Activated naive CD8-positive, alpha-beta T cell treated with anti-CD3 and anti-CD28 coated beads, Interleukin-2, amount 50 U/mL, for 24 hours (primary cell): ENCODE measurements at regions not wholly inside any gene's neighbourhood (a gene's known extent, or its start where the extent isn't known, plus 50 kb on each side); places are given as distances from the start of the nearest gene placed in this dataset.

Experiments
- ATAC-seq: fragments of 150-1000 bp; cut with Tn5 transposase; one replicate; pipeline ENCODE4 v1.10.0; 2021
- DNase-seq: peaks from one replicate; pipeline ENCODE4 v3.0.0; 2021
- H3K27ac Mint-ChIP-seq: one replicate; pipeline ENCODE4 v1.8.0; 2021; ENCODE audit warnings: mild to moderate bottlenecking, mixed read lengths
- H3K27me3 Mint-ChIP-seq: one replicate; pipeline ENCODE4 v1.8.0; 2021; ENCODE audit warnings: mixed read lengths
- H3K36me3 Mint-ChIP-seq: one replicate; pipeline ENCODE4 v1.8.0; 2021; ENCODE audit warnings: low read depth, mixed read lengths
- H3K4me1 Mint-ChIP-seq: one replicate; pipeline ENCODE4 v1.8.0; 2021; ENCODE audit warnings: mixed read lengths
- H3K4me3 Mint-ChIP-seq: one replicate; pipeline ENCODE4 v1.8.0; 2021; ENCODE audit warnings: mild to moderate bottlenecking, moderate library complexity, mixed read lengths
- H3K9me3 Mint-ChIP-seq: one replicate; pipeline ENCODE4 v1.8.0; 2021; ENCODE audit warnings: mixed read lengths

DNA sequence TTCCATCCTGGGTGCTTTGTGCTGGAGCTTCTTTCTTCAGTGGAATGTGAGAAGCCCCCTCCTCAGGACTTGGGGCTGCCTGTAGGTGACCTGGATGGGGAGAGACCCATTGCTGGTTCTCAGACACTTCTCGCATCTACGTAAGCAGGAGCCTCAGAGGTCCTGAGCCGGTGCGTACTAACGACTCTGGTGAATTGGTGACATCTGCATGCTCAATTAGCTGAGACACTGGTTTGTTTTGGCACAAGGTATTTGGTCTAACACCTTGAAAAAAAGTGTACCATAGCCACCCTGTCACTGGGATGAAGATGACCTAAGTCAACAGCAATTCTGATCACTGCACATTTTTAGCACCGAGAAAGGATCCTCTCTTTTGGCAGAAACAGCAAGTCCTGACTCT is 57.7 kb downstream of the LRRC30 start:
- H3K4me3 Mint-ChIP-seq, result no peak overlapping the region
- DNase-seq, result no peak
- H3K36me3 Mint-ChIP-seq, result no peaks in the 10 kb centered on the region
- ATAC-seq, result no peak
- no peaks in the 10 kb centered on the region for H3K27me3 Mint-ChIP-seq
- peaks cover 7% of the 10 kb centered on the region for H3K9me3 Mint-ChIP-seq
- H3K4me1 Mint-ChIP-seq, result no peaks in the 10 kb centered on the region
- H3K27ac Mint-ChIP-seq, result no peak overlapping the region

DNA sequence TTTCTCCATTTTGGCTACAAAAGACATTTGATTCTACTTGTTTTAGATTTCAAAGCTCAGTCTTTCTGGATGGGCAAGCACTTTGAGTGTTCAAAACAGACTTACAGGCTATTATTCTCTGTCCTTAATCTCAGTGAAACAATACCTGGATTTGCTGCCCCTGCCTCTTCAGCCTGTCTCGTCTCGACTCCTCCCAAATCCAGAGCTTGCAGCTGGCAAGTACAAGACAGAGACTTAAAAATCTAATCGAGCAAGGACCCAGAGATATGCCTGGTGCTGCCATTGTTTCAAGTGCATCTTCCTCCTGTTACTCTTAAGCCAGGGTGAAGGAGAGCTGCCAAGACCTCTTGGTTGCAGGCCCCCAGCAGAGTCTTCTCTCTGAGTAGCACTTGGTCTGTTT is 59.2 kb downstream of the LRRC30 start:
- peaks cover 17% of the 10 kb centered on the region for H3K9me3 Mint-ChIP-seq
- no peak overlapping the region for H3K4me3 Mint-ChIP-seq
- no peak for ATAC-seq
- no peak overlapping the region for H3K27ac Mint-ChIP-seq
- H3K4me1 Mint-ChIP-seq, result no peaks in the 10 kb centered on the region
- no peak for DNase-seq
- H3K27me3 Mint-ChIP-seq, result no peaks in the 10 kb centered on the region
- no peaks in the 10 kb centered on the region for H3K36me3 Mint-ChIP-seq

DNA sequence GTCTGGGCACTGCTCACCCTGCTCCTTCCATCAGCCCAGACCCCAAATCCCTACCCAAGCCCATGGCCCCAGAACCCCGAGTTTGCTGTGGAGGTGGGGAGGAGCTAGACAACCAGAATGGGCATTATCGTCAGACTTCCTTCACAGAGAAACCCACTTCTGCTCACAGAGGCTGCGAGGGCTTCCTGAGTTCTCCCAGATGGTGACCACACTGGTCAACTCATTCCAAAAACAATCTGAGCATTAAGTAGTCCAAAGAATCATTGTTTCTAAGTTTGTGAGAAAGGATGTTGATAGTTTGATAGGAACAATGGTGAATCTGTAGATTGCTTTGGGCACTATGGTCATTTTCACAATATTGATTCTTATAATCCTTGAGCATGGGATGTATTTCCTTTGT is 60.2 kb downstream of the LRRC30 start:
- ATAC-seq (no peak), DNase-seq (no peak)
- no peak overlapping the region for H3K27ac Mint-ChIP-seq

DNA sequence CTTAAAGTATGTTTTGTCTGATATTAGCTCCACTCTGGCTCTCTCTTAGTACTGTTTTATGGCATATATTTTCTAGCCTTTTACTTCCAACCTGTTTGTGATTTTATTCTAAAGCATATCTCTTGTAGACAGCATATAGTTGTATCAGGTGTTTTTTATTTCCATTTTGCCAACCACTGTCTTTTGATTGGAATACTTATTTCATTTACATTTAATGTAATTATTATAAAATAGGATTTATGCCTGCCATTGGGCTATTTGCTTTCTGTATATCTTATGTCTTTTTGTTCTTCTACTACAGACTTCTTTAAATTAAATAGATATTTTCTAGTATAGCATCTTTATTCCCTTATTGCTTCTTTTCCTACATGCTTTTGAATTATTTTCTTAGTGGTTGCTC is 67.3 kb downstream of the LRRC30 start:
- DNase-seq (no peak), ATAC-seq (no peak)
- H3K27me3 Mint-ChIP-seq, result no peaks in the 10 kb centered on the region
- H3K27ac Mint-ChIP-seq, result no peak overlapping the region
- H3K36me3 Mint-ChIP-seq, result peaks cover 3% of the 10 kb centered on the region
- H3K4me3 Mint-ChIP-seq, result no peak overlapping the region
- H3K4me1 Mint-ChIP-seq, result no peaks in the 10 kb centered on the region
- H3K9me3 Mint-ChIP-seq, result peaks cover 54% of the 10 kb centered on the region

More for the DNA sequence above, 60.2 kb downstream of the LRRC30 start:
- peaks cover 26% of the 10 kb centered on the region for H3K9me3 Mint-ChIP-seq
- no peaks in the 10 kb centered on the region for H3K4me1 Mint-ChIP-seq
- H3K36me3 Mint-ChIP-seq, result no peaks in the 10 kb centered on the region
- no peak overlapping the region for H3K4me3 Mint-ChIP-seq
- H3K27me3 Mint-ChIP-seq, result no peaks in the 10 kb centered on the region

DNA sequence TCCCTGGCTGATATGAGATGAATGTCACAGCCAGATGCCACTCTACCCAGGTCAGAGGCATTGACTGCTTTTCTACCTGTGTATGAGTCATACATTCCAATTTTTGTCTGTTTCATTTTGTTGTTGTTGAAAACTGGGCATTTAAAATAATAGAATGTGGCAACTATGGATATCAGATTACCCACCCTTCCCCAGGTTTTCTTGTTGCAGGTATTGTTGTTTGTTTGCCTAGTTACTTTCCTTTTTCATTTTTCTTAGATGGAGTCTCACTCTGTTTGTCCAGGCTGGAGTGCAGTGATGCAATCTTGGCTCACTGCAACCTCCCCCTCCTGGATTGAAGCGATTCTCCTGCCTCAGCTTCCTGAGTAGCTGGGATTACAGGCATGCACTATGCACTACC is 70.2 kb downstream of the LRRC30 start:
- no peak for DNase-seq
- H3K4me1 Mint-ChIP-seq, result no peaks in the 10 kb centered on the region
- no peak for ATAC-seq
- no peak overlapping the region for H3K4me3 Mint-ChIP-seq
- H3K27me3 Mint-ChIP-seq, result no peaks in the 10 kb centered on the region
- H3K27ac Mint-ChIP-seq, result no peak overlapping the region
- H3K9me3 Mint-ChIP-seq, result peaks cover 39% of the 10 kb centered on the region
- H3K36me3 Mint-ChIP-seq, result peaks cover 3% of the 10 kb centered on the region

DNA sequence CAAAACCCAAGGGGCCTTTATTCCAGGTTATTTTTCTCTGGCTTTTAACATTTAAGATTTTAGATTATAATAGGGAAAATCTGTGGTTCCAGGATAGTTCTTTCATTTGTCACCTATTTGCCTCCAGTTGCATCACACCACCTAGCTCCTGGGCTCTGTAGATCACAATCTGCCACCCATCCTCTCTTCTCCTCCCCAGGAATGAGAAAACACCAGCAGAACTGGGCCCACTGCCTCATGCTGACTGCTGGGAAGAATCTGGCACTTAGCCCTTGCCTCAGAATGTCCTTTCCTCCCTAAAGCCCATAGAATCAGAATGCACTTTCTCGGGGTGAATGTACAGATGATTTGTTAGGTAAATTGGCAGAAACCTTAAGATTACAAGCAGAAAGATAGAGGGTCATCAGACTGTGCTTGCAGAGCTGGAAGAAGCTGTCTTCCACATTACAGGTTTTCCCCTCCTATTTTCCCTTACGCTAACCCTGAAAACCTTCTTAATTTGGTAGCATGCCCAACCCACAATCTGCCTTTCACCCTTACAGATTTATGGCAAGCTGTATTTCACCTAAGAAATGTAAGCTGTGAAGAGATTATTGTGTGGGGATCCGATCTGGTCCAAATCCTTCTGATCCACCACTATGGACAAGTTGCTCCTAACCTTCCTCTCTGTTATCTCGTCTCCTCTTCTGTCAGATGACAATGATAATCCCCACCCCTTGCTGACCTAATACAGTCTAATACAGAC is 72.6 kb downstream of the LRRC30 start:
- DNase-seq, result no peak
- no peak for ATAC-seq
- H3K4me3 Mint-ChIP-seq, result no peak overlapping the region
- H3K9me3 Mint-ChIP-seq, result peaks cover 20% of the 10 kb centered on the region
- no peak overlapping the region for H3K27ac Mint-ChIP-seq
- H3K27me3 Mint-ChIP-seq, result no peaks in the 10 kb centered on the region
- no peaks in the 10 kb centered on the region for H3K36me3 Mint-ChIP-seq
- H3K4me1 Mint-ChIP-seq, result no peaks in the 10 kb centered on the region

DNA sequence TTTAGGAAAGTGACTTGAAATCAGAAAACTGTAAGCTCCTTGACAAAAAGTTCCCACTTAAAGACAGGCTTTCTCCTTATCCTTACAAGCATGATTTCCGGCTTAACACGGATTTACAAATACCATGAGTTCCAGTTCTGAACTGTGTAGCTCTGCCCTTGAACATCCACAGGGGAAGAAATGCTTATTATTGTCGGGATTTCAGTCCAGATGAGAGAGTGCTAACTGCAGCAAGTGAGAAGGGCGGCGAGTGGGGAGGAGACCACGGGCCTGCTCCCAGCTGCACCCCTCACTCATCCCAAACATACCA is 73.1 kb downstream of the LRRC30 start:
- DNase-seq, result no peak
- no peak overlapping the region for H3K4me3 Mint-ChIP-seq
- H3K4me1 Mint-ChIP-seq, result no peaks in the 10 kb centered on the region

DNA sequence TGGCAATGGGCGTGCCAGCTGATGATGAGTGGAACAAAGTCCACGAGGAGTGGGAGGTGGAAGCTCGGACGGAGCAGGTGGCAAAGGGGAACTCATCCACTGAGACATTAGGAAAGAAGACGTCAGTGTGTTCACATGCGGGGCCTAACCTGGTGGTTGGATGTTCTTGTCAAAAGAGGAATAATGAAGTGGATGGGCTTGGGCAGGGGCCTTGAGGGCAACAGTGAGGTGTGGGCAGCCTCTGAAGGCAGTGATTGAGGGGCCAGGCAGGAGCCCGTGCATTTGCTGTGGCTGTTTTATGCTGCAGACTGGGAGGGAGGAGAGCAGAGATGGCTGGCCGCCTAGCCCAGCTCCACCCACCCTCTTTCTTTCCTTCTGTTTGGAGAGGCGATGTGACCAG is 74.5 kb downstream of the LRRC30 start:
- Mint-ChIP-seq H3K4me1 (no peaks in the 10 kb centered on the region), H3K4me3 (no peak overlapping the region), H3K36me3 (no peaks in the 10 kb centered on the region), H3K9me3 (peaks cover 10% of the 10 kb centered on the region), H3K27me3 (no peaks in the 10 kb centered on the region), H3K27ac (no peak overlapping the region)
- DNase-seq, result no peak
- no peak for ATAC-seq

More for the DNA sequence above, 73.1 kb downstream of the LRRC30 start:
- Mint-ChIP-seq H3K27ac (no peak overlapping the region), H3K27me3 (no peaks in the 10 kb centered on the region), H3K36me3 (no peaks in the 10 kb centered on the region), H3K9me3 (peaks cover 20% of the 10 kb centered on the region)
- ATAC-seq, result no peak

DNA sequence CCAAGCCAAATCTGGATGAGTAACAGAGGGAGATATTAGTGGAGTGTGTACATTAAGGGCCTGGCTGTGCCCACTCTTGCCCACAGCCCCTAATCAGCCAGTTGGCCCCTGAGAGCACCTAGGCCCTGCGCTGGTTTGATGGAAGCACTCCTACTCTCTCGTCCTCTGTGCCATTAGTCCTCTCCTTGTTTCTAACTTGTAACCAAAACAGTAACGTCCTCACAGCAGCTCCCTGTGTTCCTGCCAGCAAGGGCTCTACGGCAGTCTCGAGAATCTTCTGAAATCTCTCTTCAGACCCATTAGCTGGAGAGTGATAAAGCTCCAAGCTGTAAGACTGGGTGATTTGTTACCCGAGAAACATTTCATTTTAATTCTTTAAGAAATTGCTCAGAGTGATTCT is 76.1 kb downstream of the LRRC30 start:
- Mint-ChIP-seq H3K36me3 (no peaks in the 10 kb centered on the region), H3K27me3 (no peaks in the 10 kb centered on the region), H3K27ac (no peak overlapping the region), H3K4me1 (no peaks in the 10 kb centered on the region), H3K9me3 (peaks cover 17% of the 10 kb centered on the region), H3K4me3 (no peak overlapping the region)
- DNase-seq, result no peak
- ATAC-seq, result no peak

DNA sequence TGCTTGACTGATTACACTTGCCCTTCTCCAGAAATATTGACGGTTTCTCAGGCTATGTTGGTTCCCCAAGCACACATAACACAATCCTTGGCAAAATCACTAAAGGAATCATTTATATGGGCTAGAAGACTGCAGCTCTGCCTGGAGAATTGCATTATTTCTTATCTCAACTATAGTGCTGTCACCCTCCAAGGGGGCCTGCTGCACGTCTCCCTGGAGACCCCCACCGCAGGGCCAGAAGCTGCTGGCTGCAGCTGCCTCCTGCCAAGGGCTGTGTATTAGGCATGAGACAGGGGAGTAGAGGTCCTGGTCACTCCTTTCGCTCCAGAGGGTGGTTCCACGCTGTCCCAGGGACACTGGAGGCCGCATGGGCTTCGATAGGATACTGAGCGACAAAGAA is 76.6 kb downstream of the LRRC30 start:
- Mint-ChIP-seq H3K4me1 (no peaks in the 10 kb centered on the region), H3K27me3 (no peaks in the 10 kb centered on the region), H3K4me3 (no peak overlapping the region), H3K9me3 (peaks cover 17% of the 10 kb centered on the region), H3K36me3 (no peaks in the 10 kb centered on the region), H3K27ac (no peak overlapping the region)
- DNase-seq (no peak), ATAC-seq (no peak)

DNA sequence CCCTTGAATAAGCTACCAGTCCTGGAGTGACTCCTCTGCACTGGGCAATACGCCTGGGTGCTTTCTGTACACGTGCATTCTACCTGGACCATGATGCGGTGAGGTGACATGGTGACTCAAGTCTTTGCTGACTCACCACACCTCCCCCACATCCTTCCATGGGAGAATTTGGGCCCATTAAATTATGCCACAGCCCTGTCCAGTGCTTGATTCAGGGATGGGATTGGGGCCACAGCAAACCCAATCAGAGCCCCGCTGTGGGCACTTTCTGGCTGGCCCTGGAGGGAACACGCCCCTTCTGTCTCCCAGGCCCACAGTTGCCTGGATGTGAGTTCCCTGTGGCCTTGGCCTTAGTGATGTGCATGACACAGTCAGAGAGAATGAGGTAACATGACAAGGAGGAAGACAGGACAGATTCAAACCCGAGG is 86.9 kb downstream of the LRRC30 start:
- no peaks in the 10 kb centered on the region for H3K36me3 Mint-ChIP-seq
- ATAC-seq, result no peak
- no peak overlapping the region for H3K27ac Mint-ChIP-seq
- H3K9me3 Mint-ChIP-seq, result peaks cover 5% of the 10 kb centered on the region
- H3K27me3 Mint-ChIP-seq, result no peaks in the 10 kb centered on the region
- no peak overlapping the region for H3K4me3 Mint-ChIP-seq
- DNase-seq, result no peak
- no peaks in the 10 kb centered on the region for H3K4me1 Mint-ChIP-seq

DNA sequence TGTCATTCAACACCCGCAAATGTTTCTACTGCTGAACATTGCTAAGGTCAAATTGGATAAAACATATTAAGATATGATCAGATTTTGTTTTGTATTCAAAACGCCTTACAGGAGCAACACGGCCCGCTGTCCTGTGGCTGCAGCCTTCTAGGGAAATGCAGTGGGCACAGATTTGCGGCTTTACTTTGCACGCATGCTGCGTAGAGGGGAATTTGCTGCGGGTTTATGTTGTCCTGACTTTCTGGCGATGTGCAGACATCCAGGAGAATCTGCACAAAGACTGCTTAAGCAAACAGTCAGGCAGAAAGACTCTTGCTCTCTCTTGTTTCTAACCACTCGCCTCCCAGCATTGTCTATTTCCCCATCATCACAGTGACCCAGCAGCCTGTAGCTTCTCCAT is 88.3 kb downstream of the LRRC30 start:
- ATAC-seq (no peak), DNase-seq (no peak)
- Mint-ChIP-seq H3K4me3 (no peak overlapping the region), H3K27ac (no peak overlapping the region), H3K9me3 (no peaks in the 10 kb centered on the region), H3K27me3 (no peaks in the 10 kb centered on the region), H3K36me3 (no peaks in the 10 kb centered on the region), H3K4me1 (no peaks in the 10 kb centered on the region)

DNA sequence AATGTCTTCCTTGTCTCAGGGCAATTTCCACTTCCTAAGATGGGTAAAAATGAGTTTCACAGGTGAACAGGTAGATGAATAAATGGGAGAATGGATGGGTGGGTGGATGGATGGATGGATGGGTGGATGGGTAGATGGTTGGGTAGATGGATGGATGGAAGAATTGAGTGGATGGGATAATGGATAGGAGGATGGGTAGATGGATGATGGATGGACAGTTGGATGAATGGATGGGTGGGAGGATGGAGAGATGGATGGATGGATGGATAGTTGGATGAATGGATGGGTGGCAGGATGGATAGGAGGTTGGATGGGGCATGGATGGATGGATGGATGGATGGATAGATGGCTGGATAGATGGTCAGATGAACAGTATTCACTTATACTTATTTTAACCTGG is 90.9 kb downstream of the LRRC30 start:
- Mint-ChIP-seq H3K27me3 (no peaks in the 10 kb centered on the region), H3K4me3 (no peak overlapping the region), H3K4me1 (no peaks in the 10 kb centered on the region), H3K36me3 (no peaks in the 10 kb centered on the region), H3K9me3 (peaks cover 3% of the 10 kb centered on the region), H3K27ac (no peak overlapping the region)
- ATAC-seq (no peak), DNase-seq (no peak)

DNA sequence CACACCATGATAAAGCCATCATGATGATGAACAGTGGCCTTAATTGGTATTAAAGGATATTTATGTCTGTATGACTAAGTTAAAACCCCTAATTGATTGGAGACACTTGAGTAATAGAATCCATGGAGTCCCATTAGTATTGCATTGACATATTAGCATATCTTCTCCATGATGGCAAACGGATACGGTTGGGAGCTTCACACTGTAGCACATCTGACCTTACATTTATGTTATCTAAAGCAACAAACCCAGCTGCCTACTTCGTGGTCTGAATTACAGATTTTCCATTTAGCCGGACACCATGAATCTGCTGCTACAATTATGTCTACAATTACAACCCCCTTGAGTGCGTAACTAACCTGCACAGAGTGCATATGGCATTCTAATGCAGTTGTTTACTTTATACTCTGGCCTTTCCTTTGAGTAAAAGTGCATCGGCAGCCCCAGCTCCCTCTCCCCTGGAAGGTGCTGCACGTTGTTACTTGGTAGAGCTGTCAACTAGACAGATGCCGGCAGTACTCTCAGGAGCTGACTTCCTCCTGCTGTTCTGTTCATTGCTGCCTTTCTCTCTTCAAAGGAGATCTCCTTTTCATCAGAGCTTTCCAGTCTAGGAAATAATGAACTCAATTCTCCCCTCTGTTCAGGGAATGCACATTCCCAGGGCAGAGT is 92.1 kb downstream of the LRRC30 start:
- H3K4me3 Mint-ChIP-seq, result no peak overlapping the region
- DNase-seq (no peak), ATAC-seq (no peak)
- no peaks in the 10 kb centered on the region for H3K27me3 Mint-ChIP-seq
- H3K36me3 Mint-ChIP-seq, result no peaks in the 10 kb centered on the region
- H3K4me1 Mint-ChIP-seq, result no peaks in the 10 kb centered on the region
- H3K9me3 Mint-ChIP-seq, result peaks cover 3% of the 10 kb centered on the region
- H3K27ac Mint-ChIP-seq, result no peak overlapping the region

DNA sequence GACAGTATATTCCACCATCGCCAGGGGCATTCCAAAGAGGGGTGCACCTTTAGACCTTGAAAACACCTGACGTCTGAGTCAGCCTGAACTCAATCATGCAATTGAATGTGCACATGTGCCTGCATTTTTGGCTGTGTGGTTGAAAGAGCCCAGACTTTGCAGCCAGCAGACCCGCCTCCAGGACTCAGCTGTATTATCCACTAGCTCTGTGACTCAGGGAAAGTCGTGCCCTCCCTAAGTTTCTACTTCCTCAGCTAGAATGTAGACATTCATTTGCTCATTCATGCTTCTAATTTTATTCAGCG is 94.2 kb downstream of the LRRC30 start:
- Mint-ChIP-seq H3K4me1 (no peaks in the 10 kb centered on the region), H3K27me3 (no peaks in the 10 kb centered on the region), H3K9me3 (peaks cover 3% of the 10 kb centered on the region), H3K36me3 (no peaks in the 10 kb centered on the region), H3K27ac (no peak overlapping the region), H3K4me3 (no peak overlapping the region)
- DNase-seq (no peak), ATAC-seq (no peak)

DNA sequence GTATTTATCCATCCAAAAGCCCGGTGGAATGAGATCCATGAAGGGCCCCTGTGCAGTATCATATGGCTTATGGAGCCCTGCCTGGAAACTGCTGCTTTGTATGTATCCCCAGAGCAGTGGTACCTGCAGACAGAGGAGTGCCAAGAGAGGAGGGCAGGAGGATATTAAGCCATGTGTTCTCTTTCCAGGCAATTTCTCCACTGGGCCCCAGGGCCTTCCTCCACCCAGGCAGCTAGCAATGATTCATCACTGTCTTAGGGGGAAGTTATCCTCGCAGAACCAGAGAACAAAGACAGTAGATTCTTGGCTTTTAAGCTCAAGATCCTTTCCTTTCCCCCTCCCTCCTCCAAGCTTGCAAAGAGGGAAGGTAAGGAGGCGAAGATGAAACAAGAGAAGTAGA is 98.1 kb downstream of the LRRC30 start:
- no peaks in the 10 kb centered on the region for H3K4me1 Mint-ChIP-seq
- H3K4me3 Mint-ChIP-seq, result no peak overlapping the region
- no peak for DNase-seq
- peaks cover 3% of the 10 kb centered on the region for H3K9me3 Mint-ChIP-seq
- no peaks in the 10 kb centered on the region for H3K27me3 Mint-ChIP-seq
- H3K36me3 Mint-ChIP-seq, result no peaks in the 10 kb centered on the region
- no peak for ATAC-seq
- H3K27ac Mint-ChIP-seq, result no peak overlapping the region
